GM12864 (cell line): ENCODE measurements at regions not wholly inside any gene's neighbourhood (a gene's known extent, or its start where the extent isn't known, plus 50 kb on each side); places are given as distances from the start of the nearest gene placed in this dataset.

ENCODE experiments used
- DNase-seq: peaks from one replicate; pipeline ENCODE4 v3.0.0-alpha.2; 2011; ENCODE audit warnings: low read depth
- H3K4me3 ChIP-seq: 2 replicates; pipeline ENCODE4 v1.5.1; 2011; ENCODE audit warnings: mild to moderate bottlenecking, low read depth, low read length, control low read depth
- CTCF ChIP-seq: IDR thresholded peaks from 2 replicates; pipeline ENCODE4 v1.5.1; 2011; ENCODE audit warnings: low read depth, mild to moderate bottlenecking, moderate library complexity, low read length, control low read depth, inconsistent platforms; ENCODE audit errors: missing control alignments

DNA sequence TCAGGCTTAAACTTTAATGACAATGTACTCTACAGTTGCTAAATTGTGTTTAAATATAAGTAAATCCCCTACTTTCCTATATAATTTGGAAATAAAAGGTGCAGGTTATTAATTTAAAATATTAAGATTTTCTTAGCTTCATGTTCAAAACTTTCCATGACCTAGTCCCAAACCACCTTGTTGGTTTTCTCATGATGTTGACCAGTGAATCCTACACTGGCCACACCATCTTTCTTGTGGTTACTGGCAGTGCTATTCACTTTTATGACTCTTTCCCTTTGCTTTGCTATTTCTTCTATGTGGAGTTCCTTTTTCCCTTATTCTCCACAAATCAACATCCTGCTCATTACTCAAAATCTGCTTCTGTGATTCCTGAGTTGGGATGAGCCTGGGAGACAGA is 138.6 kb upstream of the NDUFV2 start:
- TF ChIP-seq CTCF, result no peak
- no peak overlapping the region for H3K4me3 ChIP-seq
- no peak for DNase-seq

DNA sequence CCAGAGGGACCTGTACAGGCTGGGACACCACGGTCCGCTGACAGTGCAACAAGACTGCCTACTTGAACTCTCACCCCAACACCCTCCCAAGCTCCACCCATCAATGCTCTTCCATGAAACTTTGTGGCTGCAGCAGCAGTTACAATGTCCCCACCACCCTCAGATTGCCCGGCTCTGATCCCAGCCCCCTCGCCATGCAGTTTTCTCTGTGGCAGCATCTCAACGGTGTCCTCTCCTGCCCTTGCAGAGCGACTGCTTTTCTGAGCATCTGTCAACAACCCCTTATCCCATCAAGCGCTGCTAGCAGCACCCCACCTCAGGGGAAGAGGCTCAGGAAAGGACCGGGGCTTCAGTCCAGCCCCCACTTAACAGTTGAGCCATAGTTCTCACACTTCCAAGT is 137.1 kb upstream of the NDUFV2 start:
- H3K4me3 ChIP-seq, result no peak overlapping the region
- TF ChIP-seq CTCF, result no peak
- no peak for DNase-seq

DNA sequence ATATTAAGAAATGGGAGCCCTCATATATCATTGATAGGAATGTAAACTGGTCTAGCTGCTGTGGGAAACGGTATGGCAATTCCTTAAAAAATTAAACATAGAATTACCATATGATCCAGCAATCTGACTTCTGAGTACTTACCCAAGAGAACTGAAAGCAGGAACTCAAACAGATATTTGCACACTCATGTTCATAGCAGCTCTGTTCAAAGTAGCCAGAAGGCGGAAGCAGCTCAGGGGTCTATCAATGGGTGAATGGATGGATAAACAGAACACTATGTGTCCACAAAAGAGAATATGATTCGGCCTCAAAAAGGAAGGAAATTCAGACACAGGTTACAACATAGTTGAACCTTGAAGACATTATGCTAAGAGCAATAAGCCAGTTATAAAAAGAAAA is 135.7 kb upstream of the NDUFV2 start:
- TF ChIP-seq CTCF, result no peak
- H3K4me3 ChIP-seq, result no peak overlapping the region
- DNase-seq, result no peak

GRCh38 chr18:8967573-8967972 is 134.9 kb upstream of the NDUFV2 start:
- no peak for TF ChIP-seq CTCF
- no peak overlapping the region for H3K4me3 ChIP-seq
- DNase-seq, result peak; percentile 24

DNA sequence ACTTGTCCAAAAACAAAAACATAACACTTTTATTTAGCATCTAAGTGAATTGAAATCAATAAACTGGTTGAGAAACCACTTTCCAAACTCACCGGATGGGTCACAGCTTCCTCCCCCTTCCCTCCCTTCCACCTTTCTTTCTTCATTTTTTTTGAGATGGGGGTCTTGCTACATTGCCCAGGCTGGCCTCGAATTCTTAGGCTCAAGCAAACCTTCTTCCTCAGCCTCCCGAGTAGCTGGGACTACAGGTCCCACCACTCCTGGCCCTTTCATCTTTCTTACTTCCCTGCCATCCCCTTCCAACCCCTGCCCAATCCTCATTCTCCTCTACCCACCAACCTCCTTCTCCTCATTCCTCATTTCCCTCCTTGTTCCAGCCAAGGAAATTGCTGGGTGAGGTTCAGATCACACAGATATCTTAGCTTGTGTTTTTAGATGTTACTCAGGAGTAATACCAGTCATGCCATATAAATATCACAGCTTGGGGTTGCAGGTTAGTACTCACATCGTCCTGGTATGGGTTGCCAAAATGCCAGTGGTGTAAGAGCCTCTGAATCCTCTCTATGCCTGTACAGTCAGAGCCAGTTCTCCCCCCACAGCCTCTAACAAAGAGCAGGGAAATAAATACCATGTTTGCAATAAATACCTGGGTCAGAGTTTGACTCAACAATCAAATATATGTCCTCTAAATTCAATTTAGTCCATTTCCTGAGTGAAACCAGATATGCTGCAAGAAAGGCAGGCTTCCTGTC is 132.7 kb upstream of the NDUFV2 start:
- DNase-seq, result no peak
- H3K4me3 ChIP-seq, result no peak overlapping the region
- no peak for TF ChIP-seq CTCF

GRCh38 chr18:8970843-8971242 is 131.7 kb upstream of the NDUFV2 start:
- no peak overlapping the region for H3K4me3 ChIP-seq
- DNase-seq, result no peak
- TF ChIP-seq CTCF, result no peak

GRCh38 chr18:8972116-8972515 is 130.4 kb upstream of the NDUFV2 start:
- DNase-seq, result no peak
- no peak overlapping the region for H3K4me3 ChIP-seq
- TF ChIP-seq CTCF, result no peak
